Large intestine (tissue), 3 donors: ENCODE measurements at regions not wholly inside any gene's neighbourhood (a gene's known extent, or its start where the extent isn't known, plus 50 kb on each side); places are given as distances from the start of the nearest gene placed in this dataset.

Experiments used
- DNase-seq, 2 donors: peaks; one replicate each; pipeline versions ENCODE4 v3.0.0 to v3.0.0-alpha.2; 2013
- H3K27ac ChIP-seq: one replicate; pipeline ENCODE4 v1.5.1; 2013; ENCODE audit warnings: low read length
- H3K27me3 ChIP-seq: 2 replicates; pipeline ENCODE4 v1.6.1; 2013; ENCODE audit warnings: low read length; ENCODE audit not compliant: control insufficient read depth, insufficient read depth
- H3K36me3 ChIP-seq: 2 replicates; pipeline ENCODE4 v1.6.1; 2013; ENCODE audit warnings: low read length; ENCODE audit not compliant: control insufficient read depth, insufficient read depth
- H3K4me1 ChIP-seq: one replicate; pipeline ENCODE4 v1.6.1; 2013; ENCODE audit warnings: low read length; ENCODE audit not compliant: control insufficient read depth, insufficient read depth
- H3K4me3 ChIP-seq: one replicate; pipeline ENCODE4 v1.5.1; 2013; ENCODE audit warnings: low read length
- H3K9me3 ChIP-seq: one replicate; pipeline ENCODE4 v1.6.1; 2013; ENCODE audit warnings: mild to moderate bottlenecking, low read depth, low read length, moderate library complexity; ENCODE audit not compliant: control insufficient read depth
- WGBS: methylation state at CpG from one replicate; pipeline ENCODE4 v1.1.5; 2013; ENCODE audit warnings: low lambda C conversion rate; ENCODE audit not compliant: insufficient coverage; 5-methylcytosine and 5-hydroxymethylcytosine counted together

DNA sequence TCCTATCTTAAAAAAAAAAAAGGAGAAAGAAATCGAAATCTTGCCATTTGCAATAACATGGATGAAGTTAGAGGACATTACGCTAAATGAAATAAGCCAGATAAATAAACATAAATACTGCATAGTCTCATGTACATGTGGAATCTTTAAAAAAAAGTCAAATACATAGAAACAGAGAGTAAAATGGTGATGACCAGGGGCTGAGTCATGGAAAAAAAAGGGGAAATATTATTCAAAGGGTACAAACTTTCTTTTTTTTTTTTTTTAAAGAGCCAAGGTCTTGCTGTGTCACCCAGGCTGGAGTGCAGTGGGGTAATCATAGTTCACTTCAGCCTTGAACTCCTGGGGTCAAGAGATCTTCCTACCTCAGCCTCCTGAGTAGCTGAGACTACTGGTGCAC is 310.1 kb downstream of the ZNF608 start:
- H3K27me3 ChIP-seq = no peaks in the 10 kb centered on the region
- peaks cover 4% of the 10 kb centered on the region for H3K9me3 ChIP-seq
- H3K27ac ChIP-seq = no peak overlapping the region
- H3K4me3 ChIP-seq = no peak overlapping the region
- WGBS = no CpG with 5 or more reads among the region's 2 CpGs
- no peaks in the 10 kb centered on the region for H3K36me3 ChIP-seq
- DNase-seq = no peak
- no peaks in the 10 kb centered on the region for H3K4me1 ChIP-seq

DNA sequence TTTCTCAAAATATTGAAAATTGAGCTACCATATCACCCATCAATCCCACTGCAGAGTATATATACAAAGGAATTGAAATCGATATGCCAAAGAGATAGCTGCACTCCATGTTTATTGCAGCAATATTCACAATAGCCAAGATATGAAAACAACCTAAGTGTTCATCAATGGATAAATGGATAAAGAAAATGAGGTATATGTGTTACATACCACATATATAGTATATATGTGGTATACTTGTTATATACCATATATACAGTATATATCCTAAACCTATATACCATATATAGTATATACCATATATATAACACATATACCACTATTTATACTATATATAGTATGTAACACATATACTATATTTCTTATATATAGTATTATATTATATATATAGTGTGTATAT is 313.3 kb downstream of the ZNF608 start:
- Histone ChIP-seq H3K4me3 (no peak overlapping the region), H3K27ac (no peak overlapping the region), H3K4me1 (no peaks in the 10 kb centered on the region), H3K9me3 (peaks cover 4% of the 10 kb centered on the region), H3K36me3 (no peaks in the 10 kb centered on the region), H3K27me3 (no peaks in the 10 kb centered on the region)
- no CpG with 5 or more reads among the region's 1 CpG for WGBS
- no peak for DNase-seq

DNA sequence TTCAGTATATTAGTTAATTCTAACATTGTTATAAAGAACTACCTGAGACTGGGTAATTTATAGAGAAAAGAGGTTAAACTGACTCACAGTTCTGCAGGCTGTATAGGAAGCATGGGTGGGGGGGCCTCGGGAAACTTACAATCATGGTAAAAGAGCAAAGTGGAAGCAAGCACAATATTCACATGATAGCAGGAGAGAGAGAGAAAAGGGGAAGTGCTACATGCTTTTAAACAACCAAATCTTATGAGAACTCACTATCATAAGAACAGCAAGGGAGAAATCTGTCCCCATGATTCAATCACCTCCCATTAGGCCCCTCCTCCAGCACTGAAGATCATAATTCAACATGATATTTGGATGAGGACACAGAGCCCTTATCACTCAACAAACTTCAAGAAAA is 324.9 kb downstream of the ZNF608 start:
- Histone ChIP-seq H3K27me3 (no peaks in the 10 kb centered on the region), H3K9me3 (peaks cover 5% of the 10 kb centered on the region), H3K27ac (no peak overlapping the region), H3K36me3 (no peaks in the 10 kb centered on the region), H3K4me3 (no peak overlapping the region), H3K4me1 (no peaks in the 10 kb centered on the region)
- no CpG with 5 or more reads among the region's 1 CpG for WGBS
- DNase-seq = no peak

DNA sequence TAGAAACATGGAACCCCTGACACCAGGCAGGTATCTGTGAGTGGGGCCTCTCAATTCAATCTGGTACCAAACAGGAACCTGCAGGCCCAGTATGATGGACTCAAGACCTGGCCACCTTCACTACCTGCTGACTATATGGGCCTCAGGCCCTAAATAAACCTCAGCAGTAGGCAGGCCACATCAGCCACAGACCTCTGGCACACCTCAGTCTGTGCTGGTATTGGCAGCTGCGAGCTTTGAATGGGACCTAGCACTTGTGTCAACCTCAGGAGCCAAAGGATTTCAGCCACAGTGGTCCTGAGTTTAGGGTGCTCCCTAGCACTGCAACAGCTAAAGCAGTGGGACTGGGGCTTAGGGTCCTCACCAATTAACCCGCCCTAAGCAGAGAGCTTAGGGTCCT is 325.5 kb downstream of the ZNF608 start:
- H3K4me1 ChIP-seq = no peaks in the 10 kb centered on the region
- H3K27me3 ChIP-seq = no peaks in the 10 kb centered on the region
- WGBS = no CpG with 5 or more reads among the region's 2 CpGs
- H3K27ac ChIP-seq = no peak overlapping the region
- DNase-seq = no peak
- H3K36me3 ChIP-seq = no peaks in the 10 kb centered on the region
- H3K4me3 ChIP-seq = no peak overlapping the region
- H3K9me3 ChIP-seq = peaks cover 5% of the 10 kb centered on the region

DNA sequence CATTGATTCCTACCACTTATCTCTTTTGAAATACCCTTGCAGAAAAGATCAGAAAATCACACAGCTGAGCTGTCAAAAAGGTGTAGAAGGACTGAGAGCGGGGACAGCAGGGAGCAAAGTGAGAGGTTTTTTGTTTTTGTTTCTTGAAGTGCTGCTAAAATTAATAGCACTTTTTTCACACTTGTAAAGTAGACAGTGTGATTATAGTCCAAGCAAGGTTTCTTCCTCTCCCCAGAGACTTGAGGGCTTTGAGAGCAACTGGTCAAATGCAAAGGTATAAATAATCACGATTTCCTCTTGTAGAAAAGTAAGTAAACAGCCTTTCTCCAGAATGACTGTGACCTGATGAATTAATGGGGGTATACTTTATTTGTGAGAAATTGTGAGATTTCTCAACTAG is 326.9 kb downstream of the ZNF608 start:
- no peak for DNase-seq
- Histone ChIP-seq H3K27ac (no peak overlapping the region), H3K4me1 (no peaks in the 10 kb centered on the region), H3K36me3 (no peaks in the 10 kb centered on the region), H3K4me3 (no peak overlapping the region), H3K9me3 (peaks cover 5% of the 10 kb centered on the region), H3K27me3 (no peaks in the 10 kb centered on the region)
- WGBS = no CpG with 5 or more reads among the region's 2 CpGs

DNA sequence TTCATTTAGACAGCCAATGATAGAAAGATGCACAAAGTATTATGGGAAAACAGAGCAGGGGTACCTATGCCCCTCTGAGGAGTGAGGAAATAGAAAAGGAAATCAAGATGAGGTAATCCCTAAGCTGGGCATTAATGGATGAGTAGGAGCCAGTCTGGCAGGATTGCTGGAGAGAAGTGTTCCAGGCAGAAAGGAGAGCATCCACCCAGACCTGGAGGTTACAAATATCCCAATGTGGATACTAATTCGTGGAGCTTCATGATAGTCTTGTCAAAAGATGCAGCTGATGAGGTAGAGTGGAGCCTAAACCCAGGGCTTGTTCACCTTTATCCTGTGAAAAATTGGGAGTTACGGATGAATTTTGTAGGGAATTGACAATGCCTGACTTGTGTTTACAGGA is 328.0 kb downstream of the ZNF608 start:
- no CpG with 5 or more reads among the region's 2 CpGs for WGBS
- Histone ChIP-seq H3K27me3 (no peaks in the 10 kb centered on the region), H3K36me3 (no peaks in the 10 kb centered on the region), H3K4me1 (no peaks in the 10 kb centered on the region), H3K9me3 (peaks cover 3% of the 10 kb centered on the region), H3K4me3 (no peak overlapping the region), H3K27ac (no peak overlapping the region)
- no peak for DNase-seq

DNA sequence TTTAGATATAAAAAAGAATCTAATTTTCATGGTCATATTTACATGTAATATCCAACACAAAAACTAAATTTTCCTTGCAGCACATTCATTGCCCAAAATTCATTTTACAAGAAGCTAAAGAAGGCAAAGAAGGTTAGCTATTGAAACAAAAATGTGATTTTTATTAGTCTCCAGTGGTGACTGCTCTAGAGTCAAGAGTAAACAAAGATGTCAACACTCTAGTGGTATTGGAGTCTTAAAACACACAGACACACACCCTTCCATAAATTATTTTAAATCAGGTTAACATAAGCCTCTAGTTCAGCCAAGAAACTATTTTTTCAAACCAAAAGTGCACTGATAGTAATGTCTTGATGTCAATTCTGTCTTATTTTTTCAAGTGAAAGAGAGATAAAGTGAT is 329.2 kb downstream of the ZNF608 start:
- H3K4me1 ChIP-seq = no peaks in the 10 kb centered on the region
- no peak overlapping the region for H3K4me3 ChIP-seq
- H3K36me3 ChIP-seq = no peaks in the 10 kb centered on the region
- no peaks in the 10 kb centered on the region for H3K27me3 ChIP-seq
- no peak overlapping the region for H3K27ac ChIP-seq
- DNase-seq = no peak
- H3K9me3 ChIP-seq = no peaks in the 10 kb centered on the region

DNA sequence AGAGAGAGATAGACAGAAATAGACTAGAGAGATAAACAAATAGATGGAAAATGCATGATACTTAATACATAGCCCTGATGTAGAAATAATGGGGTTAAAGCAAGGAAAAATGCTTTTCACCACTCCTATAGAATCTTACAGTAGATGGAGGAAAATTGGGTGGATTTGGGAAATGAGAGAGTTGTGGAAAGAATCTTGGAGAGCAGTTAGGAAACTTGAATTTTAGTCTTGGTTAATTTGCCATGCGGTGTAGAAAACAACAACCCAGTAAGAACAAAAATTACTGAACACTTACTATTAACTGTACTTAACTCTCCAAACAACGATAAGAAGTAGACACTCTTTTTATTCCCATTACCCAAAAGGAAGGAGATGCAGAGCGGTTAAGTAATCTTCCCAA is 329.8 kb downstream of the ZNF608 start:
- no peak overlapping the region for H3K4me3 ChIP-seq
- DNase-seq = no peak
- H3K27ac ChIP-seq = no peak overlapping the region
- no peaks in the 10 kb centered on the region for H3K27me3 ChIP-seq
- H3K36me3 ChIP-seq = no peaks in the 10 kb centered on the region
- no peaks in the 10 kb centered on the region for H3K9me3 ChIP-seq
- 100% methylated on average over 2 of the region's 3 CpGs for WGBS
- no peaks in the 10 kb centered on the region for H3K4me1 ChIP-seq

DNA sequence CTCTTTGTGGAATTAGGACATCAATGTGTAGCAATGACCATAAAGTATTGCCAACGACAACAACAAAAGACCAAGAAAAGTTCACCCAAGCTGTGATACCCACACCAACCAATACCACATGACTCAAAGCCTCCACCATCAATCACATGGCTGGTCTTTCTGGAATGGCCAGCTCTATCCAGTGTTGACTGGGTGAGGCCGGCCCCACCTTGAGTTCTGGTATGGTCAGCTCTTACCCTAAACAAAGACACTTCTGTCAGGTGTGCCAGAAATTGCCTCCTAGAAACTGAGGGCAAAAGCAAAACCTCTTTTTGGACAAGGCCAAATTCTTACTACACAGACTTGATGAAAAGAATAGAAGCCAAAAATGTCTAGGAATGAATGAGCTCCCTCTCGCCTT is 331.5 kb downstream of the ZNF608 start:
- no CpG with 5 or more reads among the region's 3 CpGs for WGBS
- Histone ChIP-seq H3K27ac (no peak overlapping the region), H3K36me3 (no peaks in the 10 kb centered on the region), H3K9me3 (no peaks in the 10 kb centered on the region), H3K4me1 (no peaks in the 10 kb centered on the region), H3K27me3 (no peaks in the 10 kb centered on the region), H3K4me3 (no peak overlapping the region)
- DNase-seq = no peak

DNA sequence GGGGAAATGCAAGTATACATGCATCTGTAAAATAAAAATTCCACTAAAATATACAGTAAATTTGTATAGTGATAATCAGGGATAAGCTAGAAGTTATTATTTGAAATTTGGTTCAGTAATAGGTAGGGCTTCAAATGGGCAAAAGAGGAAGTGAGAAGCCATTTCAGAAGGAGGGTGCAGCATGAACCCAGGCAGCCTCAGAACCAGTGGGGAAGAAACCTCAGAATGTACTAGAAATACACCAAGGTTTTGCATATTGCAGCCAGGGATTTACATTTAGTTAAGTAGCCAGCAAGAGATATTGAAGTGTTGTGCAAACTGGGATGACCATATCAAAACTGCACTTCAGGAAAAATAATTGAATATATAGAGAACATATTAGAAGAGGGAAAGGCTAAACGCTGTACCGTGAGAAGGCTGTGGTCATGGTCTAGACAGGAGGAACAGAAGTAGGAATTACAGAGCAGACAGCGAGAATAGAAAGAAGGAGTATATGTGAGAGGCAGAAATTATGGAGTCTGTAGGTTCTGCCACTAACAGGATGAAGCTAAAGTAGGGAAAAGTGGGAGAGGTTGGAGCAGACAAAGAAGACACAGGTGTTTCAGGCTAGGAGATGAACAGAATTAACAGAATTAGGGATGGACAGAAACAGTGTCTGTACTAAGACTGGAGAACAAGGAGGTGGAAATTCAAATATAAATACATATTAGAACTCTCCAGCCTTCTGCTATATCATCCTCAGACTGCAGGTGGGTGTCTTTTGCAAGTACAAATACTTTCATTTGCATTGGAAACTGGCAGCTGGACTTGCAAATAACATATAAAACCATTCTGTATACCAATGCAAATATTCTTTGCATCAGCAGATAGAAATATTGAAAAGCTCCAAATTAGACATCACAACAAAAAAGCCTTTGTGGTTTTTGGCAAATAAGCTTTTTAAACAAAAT is 335.6 kb downstream of the ZNF608 start:
- Histone ChIP-seq H3K4me1 (peaks cover 4% of the 10 kb centered on the region), H3K4me3 (no peak overlapping the region), H3K27me3 (no peaks in the 10 kb centered on the region), H3K27ac (no peak overlapping the region), H3K9me3 (no peaks in the 10 kb centered on the region), H3K36me3 (no peaks in the 10 kb centered on the region)
- 100% methylated on average over 2 of the region's 3 CpGs for WGBS
- DNase-seq = no peak
